ENCODE measurements at regions not wholly inside any gene's neighbourhood (a gene's known extent, or its start where the extent isn't known, plus 50 kb on each side); places are given as distances from the start of the nearest gene placed in this dataset.

- intact Hi-C loops (cut with DNase I): no loop called here
- Histone ChIP-seq H3K4me3 (no peak overlapping the region), H3K36me3 (replicated peaks in 1 of 2) (no peaks in the 10 kb centered on the region), H3K27ac (no peak overlapping the region), H3K27me3 (no peaks in the 10 kb centered on the region), H3K4me1 (replicated peaks in 1 of 2) (no peaks in the 10 kb centered on the region), H3K9me3 (replicated peaks in 1 of 3) (no peaks in the 10 kb centered on the region)
- no peak for DNase-seq
- WGBS, 4 donors: 60 to 77% (median 73%) methylated on average over 4 of the region's 4 CpGs
- TF ChIP-seq CTCF (IDR thresholded peaks at IDR 0.05) (no peak), POLR2A (IDR thresholded peaks at IDR 0.05) (no peak)
Observed at GRCh38 chr2:18311420-18312195, 248.8 kb downstream of the RDH14 start.

GRCh38 chr2:18309627-18310026 lies 250.8 kb downstream of the RDH14 start:
- TF ChIP-seq CTCF (IDR thresholded peaks at IDR 0.05) (no peak), POLR2A (IDR thresholded peaks at IDR 0.05) (no peak)
- WGBS, 4 donors: 93 to 96% (median 96%) methylated on average over 4 of the region's 4 CpGs
- no peaks in the 10 kb centered on the region for H3K36me3 ChIP-seq (replicated peaks in 1 of 2)
- no peak overlapping the region for H3K27ac ChIP-seq
- H3K9me3 ChIP-seq (replicated peaks in 1 of 3): no peaks in the 10 kb centered on the region
- no peaks in the 10 kb centered on the region for H3K4me1 ChIP-seq (replicated peaks in 1 of 2)
- H3K4me3 ChIP-seq: no peak overlapping the region
- no peak for DNase-seq
- intact Hi-C loops (cut with DNase I): no loop called here
- H3K27me3 ChIP-seq: no peaks in the 10 kb centered on the region

GRCh38 chr2:18309188-18309587 lies 251.3 kb downstream of the RDH14 start:
- TF ChIP-seq CTCF (IDR thresholded peaks at IDR 0.05): no peak
- no peak for TF ChIP-seq POLR2A (IDR thresholded peaks at IDR 0.05)
- Histone ChIP-seq H3K27ac (no peak overlapping the region), H3K4me3 (no peak overlapping the region), H3K9me3 (replicated peaks in 1 of 3) (no peaks in the 10 kb centered on the region), H3K36me3 (replicated peaks in 1 of 2) (no peaks in the 10 kb centered on the region), H3K27me3 (no peaks in the 10 kb centered on the region), H3K4me1 (replicated peaks in 1 of 2) (no peaks in the 10 kb centered on the region)
- intact Hi-C loops (cut with DNase I): no loop called here
- DNase-seq: no peak

- Histone ChIP-seq H3K4me3 (no peak overlapping the region), H3K36me3 (replicated peaks in 1 of 2) (no peaks in the 10 kb centered on the region), H3K27me3 (no peaks in the 10 kb centered on the region), H3K9me3 (replicated peaks in 1 of 3) (no peaks in the 10 kb centered on the region), H3K4me1 (replicated peaks in 1 of 2) (no peaks in the 10 kb centered on the region), H3K27ac (no peak overlapping the region)
- no peak for TF ChIP-seq POLR2A (IDR thresholded peaks at IDR 0.05)
- no peak for TF ChIP-seq CTCF (IDR thresholded peaks at IDR 0.05)
- WGBS, 4 donors: 81 to 90% (median 84%) methylated on average over 3 of the region's 3 CpGs
- intact Hi-C loops (cut with DNase I): no loop called here
- no peak for DNase-seq
Observed at GRCh38 chr2:18304849-18305248, 255.6 kb downstream of the RDH14 start.
